Loucy (cell line): ENCODE measurements at regions not wholly inside any gene's neighbourhood (a gene's known extent, or its start where the extent isn't known, plus 50 kb on each side); places are given as distances from the start of the nearest gene placed in this dataset.

Experiments
- H2AFZ ChIP-seq: fragments of 200-600 bp; sonication (generic); 2 replicates; pipeline ENCODE4 v1.6.0; 2016; ENCODE audit warnings: antibody characterized with exemption, mild to moderate bottlenecking, low read length, moderate library complexity
- H3F3A ChIP-seq: fragments of 200-600 bp; 2 replicates; pipeline ENCODE4 v1.6.0; 2016; ENCODE audit warnings: antibody characterized with exemption, low read depth, mild to moderate bottlenecking
- H3K27me3 ChIP-seq: fragments of 200-600 bp; sonication (generic); 2 replicates; pipeline ENCODE4 v1.6.1; 2014; ENCODE audit warnings: low read length, mild to moderate bottlenecking; ENCODE audit not compliant: insufficient read depth, poor library complexity, severe bottlenecking
- H3K36me3 ChIP-seq: fragments of 200-600 bp; sonication (generic); 2 replicates; pipeline ENCODE4 v1.6.1; 2016; ENCODE audit warnings: low read length; ENCODE audit not compliant: insufficient read depth
- H3K4me1 ChIP-seq: fragments of 200-600 bp; sonication (generic); 2 replicates; pipeline ENCODE4 v1.5.1; 2014; ENCODE audit warnings: low read length, mild to moderate bottlenecking; ENCODE audit not compliant: insufficient read depth, poor library complexity, severe bottlenecking
- H3K4me2 ChIP-seq: fragments of 200-600 bp; sonication (generic); 2 replicates; pipeline ENCODE4 v1.6.0; 2014; ENCODE audit warnings: antibody characterized with exemption, low read length, low read depth, mild to moderate bottlenecking; ENCODE audit not compliant: poor library complexity, severe bottlenecking
- H3K4me3 ChIP-seq: fragments of 200-600 bp; sonication (generic); 2 replicates; pipeline ENCODE4 v1.5.1; 2014; ENCODE audit warnings: low read length, mild to moderate bottlenecking, mixed read lengths; ENCODE audit not compliant: poor library complexity, severe bottlenecking
- H3K79me2 ChIP-seq: fragments of 200-600 bp; sonication (generic); 2 replicates; pipeline ENCODE4 v1.6.1; 2014; ENCODE audit warnings: low read length; ENCODE audit not compliant: insufficient read depth
- H3K9ac ChIP-seq: fragments of 200-600 bp; sonication (generic); 2 replicates; pipeline ENCODE4 v1.6.0; 2014; ENCODE audit warnings: mild to moderate bottlenecking, low read depth, low read length, moderate library complexity; ENCODE audit not compliant: poor library complexity, severe bottlenecking
- H3K9me2 ChIP-seq: fragments of 200-600 bp; sonication (generic); replicated peaks from 2 replicates; pipeline ENCODE4 v1.6.1; 2016; ENCODE audit warnings: low read depth, low read length, mixed read lengths
- H3K9me3 ChIP-seq: fragments of 200-600 bp; sonication (generic); 2 replicates; pipeline ENCODE4 v1.6.1; 2014; ENCODE audit warnings: mild to moderate bottlenecking, antibody characterized with exemption, low read length, low read depth; ENCODE audit not compliant: insufficient read depth
- H4K20me1 ChIP-seq: fragments of 200-600 bp; sonication (generic); 2 replicates; pipeline ENCODE4 v1.6.0; 2014; ENCODE audit warnings: antibody characterized with exemption, low read length, mild to moderate bottlenecking; ENCODE audit not compliant: insufficient read depth, poor library complexity, severe bottlenecking
- EZH2phosphoT487 ChIP-seq: fragments of 200-600 bp; IDR thresholded peaks from 2 replicates; pipeline ENCODE4 v1.6.1; 2018; ENCODE audit warnings: antibody characterized with exemption, mild to moderate bottlenecking, moderate library complexity, borderline replicate concordance
- TF ChIP-seq, protein P1 (sequence below): fragments of 200-600 bp; sonication (generic); conservative IDR thresholded peaks from 2 replicates; pipeline ENCODE4 v1.5.1; 2014; ENCODE audit warnings: mild to moderate bottlenecking, antibody characterized with exemption, low read length

GRCh38 chr3:4222574-4223175 lies 80.5 kb upstream of the SETMAR start:
- Histone ChIP-seq H2AFZ (no peak overlapping the region), H3K9me2 (no peaks in the 10 kb centered on the region), H3K4me3 (no peak overlapping the region), H3K27me3 (no peaks in the 10 kb centered on the region), H4K20me1 (no peaks in the 10 kb centered on the region), H3F3A (no peaks in the 10 kb centered on the region), H3K79me2 (no peaks in the 10 kb centered on the region), H3K36me3 (no peaks in the 10 kb centered on the region), H3K9ac (no peak overlapping the region), H3K4me2 (no peak overlapping the region), H3K9me3 (no peaks in the 10 kb centered on the region), H3K4me1 (no peaks in the 10 kb centered on the region)
- TF ChIP-seq, protein P1, sequence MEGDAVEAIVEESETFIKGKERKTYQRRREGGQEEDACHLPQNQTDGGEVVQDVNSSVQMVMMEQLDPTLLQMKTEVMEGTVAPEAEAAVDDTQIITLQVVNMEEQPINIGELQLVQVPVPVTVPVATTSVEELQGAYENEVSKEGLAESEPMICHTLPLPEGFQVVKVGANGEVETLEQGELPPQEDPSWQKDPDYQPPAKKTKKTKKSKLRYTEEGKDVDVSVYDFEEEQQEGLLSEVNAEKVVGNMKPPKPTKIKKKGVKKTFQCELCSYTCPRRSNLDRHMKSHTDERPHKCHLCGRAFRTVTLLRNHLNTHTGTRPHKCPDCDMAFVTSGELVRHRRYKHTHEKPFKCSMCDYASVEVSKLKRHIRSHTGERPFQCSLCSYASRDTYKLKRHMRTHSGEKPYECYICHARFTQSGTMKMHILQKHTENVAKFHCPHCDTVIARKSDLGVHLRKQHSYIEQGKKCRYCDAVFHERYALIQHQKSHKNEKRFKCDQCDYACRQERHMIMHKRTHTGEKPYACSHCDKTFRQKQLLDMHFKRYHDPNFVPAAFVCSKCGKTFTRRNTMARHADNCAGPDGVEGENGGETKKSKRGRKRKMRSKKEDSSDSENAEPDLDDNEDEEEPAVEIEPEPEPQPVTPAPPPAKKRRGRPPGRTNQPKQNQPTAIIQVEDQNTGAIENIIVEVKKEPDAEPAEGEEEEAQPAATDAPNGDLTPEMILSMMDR: no peak
- no peak for TF ChIP-seq EZH2phosphoT487

DNA sequence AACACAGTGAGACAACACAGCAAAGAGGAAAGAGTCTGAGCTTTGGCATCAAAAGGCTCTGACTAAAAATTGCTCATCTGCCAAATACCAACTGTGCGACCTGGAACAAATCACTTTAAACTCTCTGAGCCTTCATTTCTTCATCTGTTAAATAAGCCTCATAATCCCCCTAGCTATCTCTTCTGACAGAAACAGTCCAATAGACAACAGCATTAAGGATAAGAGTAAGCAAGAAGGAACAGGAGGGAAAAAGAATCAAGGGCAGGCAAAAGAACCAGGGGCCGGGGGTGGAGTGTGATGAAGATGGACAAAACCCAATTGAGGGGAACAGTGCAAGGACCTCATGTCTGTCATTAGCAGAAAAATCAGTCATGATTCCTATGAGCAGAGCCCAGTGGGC lies 79.4 kb upstream of the SETMAR start:
- TF ChIP-seq, protein P1: no peak
- no peak for TF ChIP-seq EZH2phosphoT487
- Histone ChIP-seq H3K4me1 (no peaks in the 10 kb centered on the region), H3K9me2 (no peaks in the 10 kb centered on the region), H3K79me2 (no peaks in the 10 kb centered on the region), H4K20me1 (no peaks in the 10 kb centered on the region), H3K4me3 (no peak overlapping the region), H3F3A (no peaks in the 10 kb centered on the region), H3K36me3 (no peaks in the 10 kb centered on the region), H3K4me2 (no peak overlapping the region), H3K9ac (no peak overlapping the region), H3K9me3 (no peaks in the 10 kb centered on the region), H3K27me3 (no peaks in the 10 kb centered on the region), H2AFZ (no peak overlapping the region)

DNA sequence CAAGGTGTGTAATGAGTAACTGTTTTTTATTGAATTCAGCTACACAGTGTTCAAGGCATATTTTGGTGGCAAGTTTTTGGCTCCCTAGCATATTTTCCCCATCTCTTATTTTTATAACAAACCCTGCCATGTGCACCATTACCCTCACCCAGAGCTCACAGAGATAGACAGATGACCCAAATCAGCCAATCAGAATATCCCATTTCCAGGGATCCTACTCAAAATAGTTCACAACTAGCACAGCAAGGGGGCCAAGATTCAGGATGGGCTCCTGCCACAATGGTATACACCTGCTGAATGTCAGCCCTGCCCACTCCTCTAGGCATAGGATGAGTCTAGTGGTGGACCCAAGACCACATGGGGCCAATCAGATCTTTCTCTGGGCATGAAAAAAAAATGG lies 78.8 kb upstream of the SETMAR start:
- Histone ChIP-seq H4K20me1 (no peaks in the 10 kb centered on the region), H3K9me3 (no peaks in the 10 kb centered on the region), H3K9ac (no peak overlapping the region), H3K4me3 (no peak overlapping the region), H3K36me3 (no peaks in the 10 kb centered on the region), H3F3A (no peaks in the 10 kb centered on the region), H2AFZ (no peak overlapping the region), H3K4me2 (no peak overlapping the region), H3K9me2 (no peaks in the 10 kb centered on the region), H3K4me1 (no peaks in the 10 kb centered on the region), H3K27me3 (no peaks in the 10 kb centered on the region), H3K79me2 (no peaks in the 10 kb centered on the region)
- no peak for TF ChIP-seq EZH2phosphoT487
- TF ChIP-seq, protein P1: no peak
